OCI-LY7 (cell line): ENCODE measurements at regions not wholly inside any gene's neighbourhood (a gene's known extent, or its start where the extent isn't known, plus 50 kb on each side); places are given as distances from the start of the nearest gene placed in this dataset.

Source experiments
- BruUV-seq: library from RNA; stranded (reverse); fragments of 400-500 nt; replicated peaks from 2 replicates; lab custom pipeline; 2021; lab: Mats Ljungman, UMichigan
- CTCF ChIA-PET: fragments of 300-600 bp; sonication (Branson Sonifier 250); formaldehyde crosslinking; loops from one replicate; lab custom pipeline; 2022; ENCODE audit warnings: antibody characterized with exemption; ENCODE audit not compliant: unreplicated experiment; lab: Charles Lee
- POLR2A ChIA-PET: fragments of 300-600 bp; sonication (Branson Sonifier 250); formaldehyde crosslinking; loops from one replicate; lab custom pipeline; 2022; ENCODE audit warnings: antibody characterized with exemption; lab: Charles Lee
- DNase-seq: peaks from one replicate; pipeline ENCODE4 v3.0.0-alpha.2; 2015; ENCODE audit warnings: low spot score
- H2AFZ ChIP-seq: fragments of 200-600 bp; sonication (generic), shearing (Covaris generic); 2 replicates; pipeline ENCODE4 v1.6.1; 2014; ENCODE audit warnings: mild to moderate bottlenecking, antibody characterized with exemption, low read length, moderate library complexity
- H3K27ac ChIP-seq: fragments of 200-600 bp; sonication (generic); 2 replicates; pipeline ENCODE4 v1.5.1; 2014; ENCODE audit warnings: mixed run types, low read depth, mild to moderate bottlenecking, moderate library complexity, low read length, inconsistent platforms; ENCODE audit not compliant: poor library complexity, severe bottlenecking
- H3K36me3 ChIP-seq: fragments of 200-600 bp; sonication (generic); 2 replicates; pipeline ENCODE4 v1.6.1; 2014; ENCODE audit warnings: mild to moderate bottlenecking, antibody characterized with exemption, low read length, moderate library complexity, mixed read lengths; ENCODE audit not compliant: insufficient read depth
- H3K4me1 ChIP-seq: fragments of 200-600 bp; sonication (generic); 2 replicates; pipeline ENCODE4 v1.5.1; 2014; ENCODE audit warnings: mild to moderate bottlenecking, low read length; ENCODE audit not compliant: insufficient read depth, poor library complexity, severe bottlenecking
- H3K4me2 ChIP-seq: fragments of 200-600 bp; sonication (generic); 2 replicates; pipeline ENCODE4 v1.6.1; 2014; ENCODE audit warnings: mild to moderate bottlenecking, low read length
- H3K4me3 ChIP-seq: fragments of 200-600 bp; sonication (generic); 2 replicates; pipeline ENCODE4 v1.5.1; 2014; ENCODE audit warnings: mild to moderate bottlenecking, low read depth, low read length; ENCODE audit not compliant: poor library complexity, severe bottlenecking
- H3K79me2 ChIP-seq: fragments of 200-600 bp; sonication (generic); 2 replicates; pipeline ENCODE4 v1.6.1; 2016; ENCODE audit warnings: low read depth, mild to moderate bottlenecking, low read length, moderate library complexity, mixed read lengths; ENCODE audit not compliant: insufficient read depth
- H3K9me2 ChIP-seq: fragments of 200-600 bp; sonication (generic); 2 replicates; pipeline ENCODE4 v1.6.1; 2016; ENCODE audit warnings: mild to moderate bottlenecking, low read length, mixed read lengths; ENCODE audit not compliant: insufficient read depth
- H3K9me3 ChIP-seq: fragments of 200-600 bp; sonication (generic); 2 replicates; pipeline ENCODE4 v1.6.1; 2014; ENCODE audit warnings: mild to moderate bottlenecking, mixed run types, low read length, mixed read lengths
- H4K20me1 ChIP-seq: fragments of 200-600 bp; sonication (generic); 2 replicates; pipeline ENCODE4 v1.6.1; 2014; ENCODE audit warnings: mild to moderate bottlenecking, antibody characterized with exemption, low read length, moderate library complexity, mixed read lengths; ENCODE audit not compliant: insufficient read depth
- EZH2phosphoT487 ChIP-seq: fragments of 200-600 bp; sonication (generic); IDR thresholded peaks from 2 replicates; pipeline ENCODE4 v1.6.1; 2018; ENCODE audit warnings: low read depth, borderline replicate concordance, mild to moderate bottlenecking, mixed run types, antibody characterized with exemption, low read length, moderate library complexity, mixed read lengths
- intact Hi-C: fragments of 100-400 bp; cut with micrococcal nuclease; formaldehyde crosslinking; loops from one replicate; pipeline ENCODE4 v1.10.0; 2022; ENCODE audit not compliant: unreplicated experiment
- TF ChIP-seq, protein P1 (sequence below): fragments of 200-600 bp; sonication (generic); conservative IDR thresholded peaks from 2 replicates; pipeline ENCODE4 v1.5.1; 2014; ENCODE audit warnings: mild to moderate bottlenecking, antibody characterized with exemption, low read length, moderate library complexity, mixed read lengths

- Histone ChIP-seq H4K20me1 (no peaks in the 10 kb centered on the region), H3K79me2 (no peaks in the 10 kb centered on the region), H3K27ac (no peak overlapping the region), H3K4me1 (no peaks in the 10 kb centered on the region), H2AFZ (no peak overlapping the region), H3K36me3 (no peaks in the 10 kb centered on the region), H3K4me2 (no peak overlapping the region), H3K9me2 (no peaks in the 10 kb centered on the region), H3K9me3 (no peaks in the 10 kb centered on the region), H3K4me3 (no peak overlapping the region)
- no peak for TF ChIP-seq EZH2phosphoT487
- TF ChIP-seq, protein P1, sequence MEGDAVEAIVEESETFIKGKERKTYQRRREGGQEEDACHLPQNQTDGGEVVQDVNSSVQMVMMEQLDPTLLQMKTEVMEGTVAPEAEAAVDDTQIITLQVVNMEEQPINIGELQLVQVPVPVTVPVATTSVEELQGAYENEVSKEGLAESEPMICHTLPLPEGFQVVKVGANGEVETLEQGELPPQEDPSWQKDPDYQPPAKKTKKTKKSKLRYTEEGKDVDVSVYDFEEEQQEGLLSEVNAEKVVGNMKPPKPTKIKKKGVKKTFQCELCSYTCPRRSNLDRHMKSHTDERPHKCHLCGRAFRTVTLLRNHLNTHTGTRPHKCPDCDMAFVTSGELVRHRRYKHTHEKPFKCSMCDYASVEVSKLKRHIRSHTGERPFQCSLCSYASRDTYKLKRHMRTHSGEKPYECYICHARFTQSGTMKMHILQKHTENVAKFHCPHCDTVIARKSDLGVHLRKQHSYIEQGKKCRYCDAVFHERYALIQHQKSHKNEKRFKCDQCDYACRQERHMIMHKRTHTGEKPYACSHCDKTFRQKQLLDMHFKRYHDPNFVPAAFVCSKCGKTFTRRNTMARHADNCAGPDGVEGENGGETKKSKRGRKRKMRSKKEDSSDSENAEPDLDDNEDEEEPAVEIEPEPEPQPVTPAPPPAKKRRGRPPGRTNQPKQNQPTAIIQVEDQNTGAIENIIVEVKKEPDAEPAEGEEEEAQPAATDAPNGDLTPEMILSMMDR, result no peak
- no TSS peak for BruUV-seq
- no peak for DNase-seq
- POLR2A ChIA-PET, result no interaction called here
- intact Hi-C loops, result no loop called here
- CTCF ChIA-PET, result no interaction called here
Measured at GRCh38 chr1:64398936-64399335, 71.0 kb upstream of the CACHD1 start.

GRCh38 chr1:64401285-64401684, 68.6 kb upstream of the CACHD1 start:
- TF ChIP-seq, protein P1, result no peak
- TF ChIP-seq EZH2phosphoT487, result no peak
- Histone ChIP-seq H3K4me3 (no peak overlapping the region), H2AFZ (no peak overlapping the region), H3K4me2 (no peak overlapping the region), H3K9me3 (no peaks in the 10 kb centered on the region), H3K27ac (no peak overlapping the region), H3K79me2 (no peaks in the 10 kb centered on the region), H3K4me1 (no peaks in the 10 kb centered on the region), H4K20me1 (no peaks in the 10 kb centered on the region), H3K9me2 (no peaks in the 10 kb centered on the region), H3K36me3 (no peaks in the 10 kb centered on the region)
- ChIA-PET POLR2A (no interaction called here), CTCF (no interaction called here)
- intact Hi-C loops, result no loop called here
- no peak for DNase-seq
- no TSS peak for BruUV-seq

DNA sequence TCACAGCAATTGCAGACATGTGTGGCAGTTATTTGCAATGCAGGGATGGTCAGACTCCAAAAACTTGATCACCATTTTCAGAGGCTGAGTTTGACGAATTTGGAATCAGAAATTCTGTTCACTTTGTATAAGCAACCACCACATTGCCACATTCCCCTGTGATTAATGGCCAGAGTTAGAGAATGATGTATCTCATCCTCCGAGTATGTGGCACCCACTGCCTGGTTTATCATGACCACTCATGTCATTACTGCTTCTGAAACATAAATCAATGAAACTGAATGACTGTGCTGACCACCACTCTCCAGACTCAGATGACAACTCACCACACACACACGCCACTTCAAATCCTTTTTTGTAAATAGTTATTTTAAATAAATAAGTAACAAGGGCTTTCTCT, 66.6 kb upstream of the CACHD1 start:
- H3K9me2 ChIP-seq, result no peaks in the 10 kb centered on the region
- H3K79me2 ChIP-seq, result no peaks in the 10 kb centered on the region
- no TSS peak for BruUV-seq
- intact Hi-C loops, result no loop called here
- CTCF ChIA-PET, result no interaction called here
- H3K9me3 ChIP-seq, result no peaks in the 10 kb centered on the region
- H3K36me3 ChIP-seq, result no peaks in the 10 kb centered on the region
- no peak overlapping the region for H2AFZ ChIP-seq
- H3K27ac ChIP-seq, result no peak overlapping the region
- no peaks in the 10 kb centered on the region for H3K4me1 ChIP-seq
- no peak overlapping the region for H3K4me2 ChIP-seq
- no peak for TF ChIP-seq EZH2phosphoT487
- no peaks in the 10 kb centered on the region for H4K20me1 ChIP-seq
- H3K4me3 ChIP-seq, result no peak overlapping the region
- no peak for DNase-seq
- POLR2A ChIA-PET, result no interaction called here
